K562 (cell line): ENCODE measurements at regions not wholly inside any gene's neighbourhood (a gene's known extent, or its start where the extent isn't known, plus 50 kb on each side); places are given as distances from the start of the nearest gene placed in this dataset.

Experiments
- CTCF ChIP-seq, 3 experiments: IDR thresholded peaks in 2 of 3; conservative IDR thresholded peaks in 1 of 3; 2 replicates each; pipeline ENCODE4 v1.5.1; 2011 to 2012; ENCODE audit warnings: low read length in 3 of 3, mild to moderate bottlenecking in 3 of 3, control low read depth in 2 of 3, improper control_type of control experiment in 1 of 3, inconsistent platforms in 1 of 3, low read depth in 1 of 3, mixed read lengths in 1 of 3, moderate library complexity in 1 of 3; ENCODE audit not compliant: insufficient read depth in 2 of 3
- ZNF318 ChIP-seq, 2 experiments: fragments of 450-650 bp; IDR thresholded peaks; 2 replicates each; pipeline ENCODE4 v1.6.1; 2016; ENCODE audit warnings: mild to moderate bottlenecking in 2 of 2, borderline replicate concordance in 1 of 2, low read depth in 1 of 2, moderate library complexity in 1 of 2
- ZNF408 ChIP-seq: fragments of 250-450 bp; sonication (Bioruptor Pico); IDR thresholded peaks from 2 replicates; pipeline ENCODE4 v1.4.0; 2020; ENCODE audit warnings: low read depth, mild to moderate bottlenecking, moderate library complexity

GRCh38 chr11:116117331-116118137 is 613.3 kb upstream of the CADM1 start:
- no peak for TF ChIP-seq ZNF408 (CRISPR knock-in tag)
- no peak for TF ChIP-seq ZNF318 (IDR thresholded peaks at IDR 0.05; ENCODE audit: borderline replicate concordance in 1 of 2, low read depth in 1 of 2)
- no peak for TF ChIP-seq CTCF (IDR thresholded peaks at IDR 0.05 in 2 of 3, conservative IDR thresholded peaks at IDR 0.05 in 1 of 3; ENCODE audit: insufficient read depth in 2 of 3, low read depth in 1 of 3, low read length in 3 of 3)
